GM21367 (cell line): ENCODE measurements at regions not wholly inside any gene's neighbourhood (a gene's known extent, or its start where the extent isn't known, plus 50 kb on each side); places are given as distances from the start of the nearest gene placed in this dataset.

Experiments used
- ATAC-seq: cut with Tn5 transposase; IDR thresholded peaks from one replicate; pipeline ENCODE4 v1.9.1; 2021; ENCODE audit not compliant: unreplicated experiment

GRCh38 chr15:92224843-92225242 lies 168.8 kb upstream of the ST8SIA2 start:
- no peak for ATAC-seq

GRCh38 chr15:92226020-92226612 lies 167.6 kb upstream of the ST8SIA2 start:
- no peak for ATAC-seq

- no peak for ATAC-seq
Observed at GRCh38 chr15:92228830-92229229, 164.9 kb upstream of the ST8SIA2 start.

GRCh38 chr15:92231461-92231860 lies 162.2 kb upstream of the ST8SIA2 start:
- no peak for ATAC-seq

- ATAC-seq: no peak
Observed at GRCh38 chr15:92232317-92232716, 161.4 kb upstream of the ST8SIA2 start.

DNA sequence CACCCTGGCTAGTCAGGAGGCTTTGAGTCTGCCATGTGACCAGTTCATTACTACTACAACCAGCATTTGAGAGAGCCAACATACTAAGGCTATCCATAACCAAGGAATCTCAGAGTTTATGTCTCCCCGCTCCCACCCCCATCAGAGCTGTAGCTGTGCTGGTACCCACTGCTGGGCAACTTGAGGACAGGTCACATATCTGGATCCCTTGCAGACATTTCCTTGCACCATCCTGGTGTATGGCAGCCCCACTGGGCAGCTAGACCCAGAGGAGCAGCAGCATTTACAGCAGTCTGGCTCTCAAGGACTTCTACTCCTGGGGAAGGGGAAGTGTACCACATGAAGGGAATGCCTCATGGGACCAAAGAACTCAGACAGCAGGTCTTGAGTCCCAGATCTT lies 160.8 kb upstream of the ST8SIA2 start:
- ATAC-seq: no peak

- no peak for ATAC-seq
Observed at GRCh38 chr15:92243227-92243626, 150.5 kb upstream of the ST8SIA2 start.

- ATAC-seq: no peak
Observed at GRCh38 chr15:92244703-92245102, 149.0 kb upstream of the ST8SIA2 start.

- ATAC-seq: no peak
Observed at GRCh38 chr15:92247649-92248242, 145.9 kb upstream of the ST8SIA2 start.

GRCh38 chr15:92266796-92267685 lies 126.6 kb upstream of the ST8SIA2 start:
- no peak for ATAC-seq

DNA sequence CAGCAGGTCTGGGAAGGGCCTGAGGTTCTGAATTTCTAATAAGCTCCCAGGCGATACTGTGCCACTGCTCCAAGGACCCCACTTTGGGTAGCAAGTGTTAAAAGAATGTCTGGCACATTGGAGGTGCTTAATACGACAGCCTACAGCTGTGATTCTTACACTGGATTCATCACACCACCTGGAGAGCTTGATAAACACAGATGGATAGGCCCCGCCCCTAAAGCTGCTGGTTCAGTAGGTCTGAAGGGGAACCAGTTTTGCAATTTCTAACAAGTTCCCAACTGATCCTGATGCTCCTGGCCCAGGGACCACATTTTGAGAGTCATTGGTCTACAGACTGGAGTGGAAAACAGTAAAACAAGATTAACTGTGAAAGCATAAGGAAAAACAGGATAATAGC lies 124.8 kb upstream of the ST8SIA2 start:
- no peak for ATAC-seq

DNA sequence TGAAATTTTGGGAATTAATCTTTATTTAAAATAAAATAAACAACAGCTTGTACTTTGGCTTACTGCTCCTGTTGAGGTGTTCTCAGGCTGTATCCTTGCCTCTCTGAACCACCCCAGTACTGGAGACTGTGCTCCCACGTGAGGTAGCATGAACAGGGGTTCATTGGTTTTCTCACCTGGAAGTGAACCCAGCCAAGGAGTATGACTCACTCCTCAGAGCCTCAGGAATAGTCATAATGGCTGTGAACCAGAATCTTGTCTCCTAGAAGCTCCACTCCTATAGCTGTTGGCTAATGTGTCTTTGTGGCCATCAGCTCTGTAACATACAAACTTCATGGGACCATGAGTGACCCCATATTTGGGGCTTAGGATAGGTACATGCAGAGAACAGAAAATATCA lies 122.5 kb upstream of the ST8SIA2 start:
- no peak for ATAC-seq

DNA sequence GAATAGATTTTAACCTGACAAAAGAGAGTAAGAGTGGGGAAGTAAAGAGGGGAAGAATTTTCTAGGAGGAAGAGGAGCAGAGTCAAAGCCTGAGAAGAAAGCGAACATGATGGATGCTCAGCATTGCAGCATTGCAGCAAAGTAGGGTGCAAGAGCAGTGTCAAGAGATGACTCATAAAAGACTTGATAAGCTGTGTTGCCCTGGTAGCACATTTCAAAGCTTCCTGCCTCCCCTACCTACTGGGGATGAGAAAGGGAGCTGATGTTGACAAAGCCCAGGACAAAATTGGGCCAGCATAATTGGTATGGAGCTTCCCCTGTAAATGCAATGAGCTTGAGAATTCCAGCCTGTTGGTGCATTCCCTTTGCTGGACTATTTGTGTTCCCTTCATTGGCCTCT lies 121.6 kb upstream of the ST8SIA2 start:
- ATAC-seq: no peak

DNA sequence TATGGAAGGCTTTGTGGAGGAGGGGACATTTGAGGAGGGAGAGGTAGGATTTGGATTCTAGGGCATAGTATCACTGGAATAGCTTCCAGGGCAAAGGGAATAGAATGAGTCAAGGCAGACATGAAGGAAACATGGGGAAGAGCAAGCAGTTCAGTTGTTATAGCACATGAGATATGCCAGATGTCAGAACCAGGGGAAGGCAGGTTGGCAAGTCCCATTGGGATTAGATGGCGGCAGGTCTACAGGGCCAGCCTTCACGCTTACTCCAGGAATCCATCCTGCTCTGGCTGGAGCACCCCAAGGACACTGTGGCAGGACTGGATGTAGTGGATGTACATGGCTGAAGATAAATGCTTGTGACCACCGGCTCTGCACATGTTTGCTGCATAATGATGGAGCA lies 120.4 kb upstream of the ST8SIA2 start:
- ATAC-seq: no peak

DNA sequence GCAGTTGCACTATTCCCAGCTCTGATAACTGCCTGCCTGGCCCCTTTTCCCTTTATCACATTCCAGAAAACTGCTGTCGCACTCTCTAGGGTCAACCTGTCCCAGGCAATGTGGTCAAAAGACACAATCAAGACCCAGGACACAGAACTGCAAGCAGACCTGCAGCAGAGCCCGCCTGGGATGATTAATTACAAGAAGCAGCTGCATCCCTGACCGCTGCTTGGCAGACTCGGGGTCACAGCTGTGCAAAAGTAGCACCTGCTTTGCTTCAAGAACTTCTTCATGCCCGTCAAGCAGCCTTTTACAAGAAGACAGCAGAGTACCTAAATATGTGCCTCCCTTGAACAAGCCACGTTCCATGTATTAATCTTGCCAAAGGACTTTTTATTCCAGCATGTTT lies 120.0 kb upstream of the ST8SIA2 start:
- no peak for ATAC-seq

GRCh38 chr15:92277776-92278175 lies 115.9 kb upstream of the ST8SIA2 start:
- no peak for ATAC-seq

DNA sequence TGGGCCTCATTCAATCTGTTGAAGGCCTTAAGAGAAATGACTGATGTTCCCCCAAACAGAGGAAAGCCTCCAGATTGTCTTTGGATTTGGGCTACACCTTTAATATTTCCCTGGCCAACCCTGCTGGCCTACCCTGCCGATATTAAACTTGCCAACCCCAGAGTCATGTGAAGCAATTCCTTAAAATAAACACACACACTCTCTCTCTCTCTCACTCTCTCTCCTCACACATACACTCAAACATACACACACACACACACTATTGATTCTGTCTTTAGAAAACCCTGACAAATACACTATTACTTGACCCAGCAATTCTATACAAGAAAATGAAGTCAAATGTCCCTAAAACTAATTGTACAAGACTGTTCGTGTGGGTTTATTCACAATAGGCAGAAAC lies 109.9 kb upstream of the ST8SIA2 start:
- ATAC-seq: no peak

DNA sequence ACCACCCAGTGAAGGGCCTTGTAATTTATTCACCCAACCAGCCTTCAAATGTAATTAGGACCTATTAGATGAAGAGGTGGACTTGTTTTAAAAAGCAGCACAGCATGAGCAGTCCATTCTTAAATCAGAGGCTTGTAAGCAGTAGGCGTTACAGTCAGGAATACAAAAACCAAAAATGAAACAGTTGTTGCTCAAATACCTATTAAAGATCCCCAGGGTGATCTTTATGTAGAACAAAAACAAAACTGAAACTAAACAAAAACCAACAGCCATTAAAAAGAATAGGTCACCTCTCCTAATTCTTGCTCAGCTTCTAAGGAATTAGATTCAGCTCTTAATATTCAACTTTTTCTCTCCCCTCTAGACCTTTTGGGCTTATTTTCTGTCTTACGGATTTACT lies 104.9 kb upstream of the ST8SIA2 start:
- ATAC-seq: peak; percentile 93

GRCh38 chr15:92289733-92290132 lies 103.9 kb upstream of the ST8SIA2 start:
- no peak for ATAC-seq

GRCh38 chr15:92290359-92290992 lies 103.2 kb upstream of the ST8SIA2 start:
- ATAC-seq: no peak

DNA sequence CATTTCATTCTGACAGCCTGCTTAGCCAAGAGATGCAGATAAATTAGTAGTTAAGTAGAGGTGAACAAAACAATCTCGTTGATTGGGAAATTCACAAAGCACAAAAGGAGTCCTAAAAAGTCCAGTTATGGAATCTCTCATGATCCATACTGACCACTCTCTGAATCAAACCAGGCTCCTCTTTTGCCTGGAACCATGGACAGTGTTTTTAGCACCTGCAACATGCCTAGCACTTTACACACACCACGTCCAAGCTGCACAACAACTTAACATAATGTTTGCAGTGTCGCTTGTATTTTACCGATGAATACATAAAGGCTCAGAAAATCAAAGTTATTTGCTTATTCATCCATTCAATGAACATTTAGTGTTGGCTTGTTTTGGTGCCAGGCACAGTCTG lies 101.8 kb upstream of the ST8SIA2 start:
- no peak for ATAC-seq

DNA sequence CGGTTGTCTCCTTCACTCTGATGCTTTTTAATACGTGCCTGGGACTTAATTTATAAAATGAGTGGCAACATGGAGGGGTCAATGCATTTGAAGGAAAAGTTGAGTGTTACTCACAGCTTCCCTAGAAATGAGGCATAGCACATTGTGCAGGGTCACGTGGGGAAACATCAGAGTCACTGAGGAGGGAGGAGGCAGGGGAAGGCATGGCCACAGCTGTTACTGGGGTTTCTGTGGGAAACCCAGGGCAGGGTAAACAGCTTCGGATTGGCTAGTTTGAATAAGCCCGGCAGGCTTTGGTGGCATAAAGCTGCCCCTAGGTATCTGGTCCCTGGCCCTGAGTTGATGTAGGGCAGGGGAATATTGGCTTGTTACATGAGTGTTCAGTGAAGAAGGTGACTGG lies 98.9 kb upstream of the ST8SIA2 start:
- ATAC-seq: no peak
